ENCODE measurements at regions not wholly inside any gene's neighbourhood (a gene's known extent, or its start where the extent isn't known, plus 50 kb on each side); places are given as distances from the start of the nearest gene placed in this dataset.

- no peaks in the 10 kb centered on the region for H3K4me1 ChIP-seq
- H3K27ac ChIP-seq, result no peak overlapping the region
- TF ChIP-seq POLR2A (IDR thresholded peaks at IDR 0.05) (no peak), POLR2AphosphoS5 (IDR thresholded peaks at IDR 0.05) (no peak), EP300 (IDR thresholded peaks at IDR 0.05) (no peak), CTCF (IDR thresholded peaks at IDR 0.05) (no peak)
- no peaks in the 10 kb centered on the region for H3K36me3 ChIP-seq
- intact Hi-C loops (cut with DNase I), result no loop called here
- DNase-seq, result no peak
- peaks cover 0 to 1% (median 0%) of the 10 kb centered on the region in 4 donors for H3K9me3 ChIP-seq
- H3K27me3 ChIP-seq, result no peaks in the 10 kb centered on the region
- no peak overlapping the region for H3K4me3 ChIP-seq
Measured at GRCh38 chr2:52818958-52819357, 948.6 kb upstream of the CHAC2 start.

- intact Hi-C loops (cut with DNase I), result no loop called here
- Histone ChIP-seq H3K4me1 (no peaks in the 10 kb centered on the region), H3K27ac (no peak overlapping the region), H3K36me3 (no peaks in the 10 kb centered on the region), H3K9me3 (peaks cover 0 to 1% (median 0%) of the 10 kb centered on the region in 4 donors), H3K27me3 (no peaks in the 10 kb centered on the region), H3K4me3 (no peak overlapping the region)
- no peak for DNase-seq
- no peak for TF ChIP-seq POLR2AphosphoS5 (IDR thresholded peaks at IDR 0.05)
- TF ChIP-seq CTCF (IDR thresholded peaks at IDR 0.05), result peak in 1 of 4 experiments; percentile 16
- 29 to 35% methylated on average over 4 of the region's 4 CpGs for WGBS, 2 donors
Measured at GRCh38 chr2:52810460-52810859, 957.1 kb upstream of the CHAC2 start.

- H3K4me1 ChIP-seq, result no peaks in the 10 kb centered on the region
- peaks cover 0 to 8% (median 0%) of the 10 kb centered on the region in 4 donors for H3K9me3 ChIP-seq
- no peaks in the 10 kb centered on the region for H3K36me3 ChIP-seq
- no peak overlapping the region for H3K27ac ChIP-seq
- no peak overlapping the region for H3K4me3 ChIP-seq
- DNase-seq, result no peak
- intact Hi-C loops (cut with DNase I), result no loop called here
- H3K27me3 ChIP-seq, result no peaks in the 10 kb centered on the region
- TF ChIP-seq CTCF (IDR thresholded peaks at IDR 0.05) (no peak), EP300 (IDR thresholded peaks at IDR 0.05) (no peak), POLR2AphosphoS5 (IDR thresholded peaks at IDR 0.05) (no peak), POLR2A (IDR thresholded peaks at IDR 0.05) (no peak)
Measured at GRCh38 chr2:52805901-52806410, 961.6 kb upstream of the CHAC2 start.

GRCh38 chr2:52794581-52794980 is 973.0 kb upstream of the CHAC2 start:
- DNase-seq, result no peak
- 34 to 64% methylated on average over 2 of the region's 2 CpGs for WGBS, 2 donors
- H3K9me3 ChIP-seq, result no peaks in the 10 kb centered on the region
- H3K4me1 ChIP-seq, result no peaks in the 10 kb centered on the region
- intact Hi-C loops (cut with DNase I), result no loop called here
- TF ChIP-seq POLR2AphosphoS5 (IDR thresholded peaks at IDR 0.05), result no peak
- no peak for TF ChIP-seq POLR2A (IDR thresholded peaks at IDR 0.05)
- TF ChIP-seq EP300 (IDR thresholded peaks at IDR 0.05), result no peak
- TF ChIP-seq CTCF (IDR thresholded peaks at IDR 0.05), result no peak
- H3K27ac ChIP-seq, result no peak overlapping the region
- H3K36me3 ChIP-seq, result no peaks in the 10 kb centered on the region
- no peak overlapping the region for H3K4me3 ChIP-seq
- H3K27me3 ChIP-seq, result no peaks in the 10 kb centered on the region

GRCh38 chr2:52779446-52779845 is 988.2 kb upstream of the CHAC2 start:
- Histone ChIP-seq H3K27ac (no peak overlapping the region), H3K36me3 (no peaks in the 10 kb centered on the region), H3K9me3 (no peaks in the 10 kb centered on the region), H3K4me1 (no peaks in the 10 kb centered on the region), H3K27me3 (no peaks in the 10 kb centered on the region), H3K4me3 (no peak overlapping the region)
- TF ChIP-seq POLR2A (IDR thresholded peaks at IDR 0.05) (no peak), POLR2AphosphoS5 (IDR thresholded peaks at IDR 0.05) (no peak), EP300 (IDR thresholded peaks at IDR 0.05) (no peak), CTCF (IDR thresholded peaks at IDR 0.05) (no peak)
- intact Hi-C loops (cut with DNase I), result no loop called here
- DNase-seq, result no peak
- 73 to 86% methylated on average over 5 of the region's 5 CpGs for WGBS, 2 donors

All from sigmoid colon (tissue), 6 donors.